Tibial nerve (tissue), 4 donors: ENCODE measurements at regions not wholly inside any gene's neighbourhood (a gene's known extent, or its start where the extent isn't known, plus 50 kb on each side); places are given as distances from the start of the nearest gene placed in this dataset.

Experiments used
- DNase-seq, 2 donors: peaks; one replicate each; pipeline ENCODE4 v3.0.0-alpha.2; 2019; ENCODE audit warnings: low spot score in 2 of 2
- H3K27ac ChIP-seq, 4 donors: fragments of 200-600 bp; sonication (generic) in 3 of 4; one replicate each; pipeline ENCODE4 v1.5.1; 2017 to 2019; ENCODE audit warnings: mild to moderate bottlenecking in 1 of 4
- H3K27me3 ChIP-seq, 2 donors: fragments of 200-600 bp; sonication (generic) in 1 of 2; one replicate each; pipeline versions ENCODE4 v1.5.1 to v1.6.0; 2017 to 2019
- H3K36me3 ChIP-seq, 3 donors: fragments of 200-600 bp; sonication (generic); one replicate each; pipeline ENCODE4 v1.5.1; 2018 to 2019
- H3K4me1 ChIP-seq, 4 donors: fragments of 200-600 bp; sonication (generic) in 3 of 4; one replicate each; pipeline ENCODE4 v1.5.1; 2017 to 2019
- H3K4me3 ChIP-seq, 4 donors: fragments of 200-600 bp; sonication (generic) in 3 of 4; one replicate each; pipeline ENCODE4 v1.5.1; 2017 to 2019; ENCODE audit warnings: mild to moderate bottlenecking in 1 of 4, moderate library complexity in 1 of 4
- H3K9me3 ChIP-seq, 4 donors: fragments of 200-600 bp; sonication (generic) in 3 of 4; one replicate each; pipeline ENCODE4 v1.5.1; 2017 to 2019
- EP300 ChIP-seq, 2 donors: sonication (generic); formaldehyde crosslinking; IDR thresholded peaks; one replicate each; pipeline ENCODE4 v1.6.1; 2017; ENCODE audit warnings: antibody characterized with exemption in 2 of 2, mild to moderate bottlenecking in 1 of 2
- POLR2A ChIP-seq, 2 donors: fragments of 450-650 bp; IDR thresholded peaks; one replicate each; pipeline ENCODE4 v1.6.1; 2017; ENCODE audit warnings: antibody characterized with exemption in 2 of 2, mild to moderate bottlenecking in 2 of 2, moderate library complexity in 2 of 2
- WGBS, 2 donors: methylation state at CpG; one replicate each; pipeline ENCODE4 v1.1.5; 2018; 5-methylcytosine and 5-hydroxymethylcytosine counted together
- TF ChIP-seq, protein P1 (sequence below), 5 experiments: fragments of 200-600 bp in 3 of 5; fragments of 450-650 bp in 2 of 5; sonication (generic) in 3 of 5; IDR thresholded peaks; one replicate each; pipeline ENCODE4 v1.5.1; 2016 to 2019; ENCODE audit warnings: antibody characterized with exemption in 5 of 5, mild to moderate bottlenecking in 3 of 5, moderate library complexity in 2 of 5

DNA sequence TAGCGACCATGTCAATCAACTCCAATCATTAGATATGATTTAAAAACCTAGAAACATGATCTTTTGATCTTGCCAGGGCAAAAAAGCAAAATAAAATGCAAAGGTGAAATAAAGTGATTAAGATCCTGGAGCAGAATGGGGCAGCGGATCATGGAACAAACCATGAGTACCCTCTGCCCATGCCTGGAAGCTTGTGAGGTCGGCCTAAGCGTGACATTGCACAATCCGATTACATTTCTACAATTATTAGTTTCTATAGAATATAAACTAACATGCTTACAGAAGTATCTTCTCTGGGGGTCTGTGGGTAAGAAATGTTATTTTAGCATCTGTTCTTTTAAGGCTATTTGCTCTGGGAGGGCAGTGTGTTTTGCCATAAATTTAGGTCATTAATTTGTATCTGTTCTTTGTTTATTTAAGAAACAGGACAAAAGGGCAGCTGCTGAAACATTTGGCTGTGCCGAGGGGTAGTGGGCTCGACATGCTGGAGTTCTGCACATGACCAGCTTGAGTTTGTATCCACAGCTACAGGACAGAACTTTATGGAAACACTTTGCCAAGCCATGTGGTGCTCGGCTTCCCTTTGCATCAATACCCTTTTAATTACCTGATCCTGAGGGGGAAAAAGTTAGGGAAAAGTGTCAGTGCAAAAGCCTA is 55.9 kb downstream of the ZBTB18 start:
- TF ChIP-seq EP300 (IDR thresholded peaks at IDR 0.05) (no peak), POLR2A (IDR thresholded peaks at IDR 0.05) (no peak)
- TF ChIP-seq, protein P1, sequence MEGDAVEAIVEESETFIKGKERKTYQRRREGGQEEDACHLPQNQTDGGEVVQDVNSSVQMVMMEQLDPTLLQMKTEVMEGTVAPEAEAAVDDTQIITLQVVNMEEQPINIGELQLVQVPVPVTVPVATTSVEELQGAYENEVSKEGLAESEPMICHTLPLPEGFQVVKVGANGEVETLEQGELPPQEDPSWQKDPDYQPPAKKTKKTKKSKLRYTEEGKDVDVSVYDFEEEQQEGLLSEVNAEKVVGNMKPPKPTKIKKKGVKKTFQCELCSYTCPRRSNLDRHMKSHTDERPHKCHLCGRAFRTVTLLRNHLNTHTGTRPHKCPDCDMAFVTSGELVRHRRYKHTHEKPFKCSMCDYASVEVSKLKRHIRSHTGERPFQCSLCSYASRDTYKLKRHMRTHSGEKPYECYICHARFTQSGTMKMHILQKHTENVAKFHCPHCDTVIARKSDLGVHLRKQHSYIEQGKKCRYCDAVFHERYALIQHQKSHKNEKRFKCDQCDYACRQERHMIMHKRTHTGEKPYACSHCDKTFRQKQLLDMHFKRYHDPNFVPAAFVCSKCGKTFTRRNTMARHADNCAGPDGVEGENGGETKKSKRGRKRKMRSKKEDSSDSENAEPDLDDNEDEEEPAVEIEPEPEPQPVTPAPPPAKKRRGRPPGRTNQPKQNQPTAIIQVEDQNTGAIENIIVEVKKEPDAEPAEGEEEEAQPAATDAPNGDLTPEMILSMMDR (IDR thresholded peaks at IDR 0.05) = no peak
- Histone ChIP-seq H3K27me3 (peaks cover 0 to 35% of the 10 kb centered on the region in 2 donors), H3K4me1 (no peaks in the 10 kb centered on the region), H3K9me3 (no peaks in the 10 kb centered on the region), H3K4me3 (no peak overlapping the region), H3K36me3 (no peaks in the 10 kb centered on the region), H3K27ac (no peak overlapping the region)
- 65 to 69% methylated on average over 8 of the region's 8 CpGs for WGBS, 2 donors
- DNase-seq = no peak

DNA sequence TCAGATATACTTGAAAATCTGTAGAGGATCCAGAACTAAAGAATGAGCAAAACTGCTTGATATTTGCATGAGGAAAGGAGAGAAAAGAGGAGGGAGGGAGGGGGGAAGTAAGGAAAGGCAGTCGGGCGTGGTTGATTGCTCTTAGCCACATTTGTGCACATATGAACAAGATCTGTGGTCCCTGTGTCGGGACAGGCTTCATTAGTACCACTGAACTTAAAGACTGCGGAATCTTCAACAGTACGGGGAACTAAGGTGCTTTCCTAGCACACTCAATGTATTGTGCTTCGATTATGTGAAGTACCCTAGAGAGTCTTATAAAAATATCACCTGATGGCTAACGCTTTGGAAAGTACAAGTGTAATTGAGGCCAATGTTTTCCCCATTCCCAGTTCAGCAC is 59.9 kb downstream of the ZBTB18 start:
- WGBS, 2 donors = 83 to 85% methylated on average over 7 of the region's 7 CpGs
- TF ChIP-seq EP300 (IDR thresholded peaks at IDR 0.05) (no peak), POLR2A (IDR thresholded peaks at IDR 0.05) (no peak)
- TF ChIP-seq, protein P1 (IDR thresholded peaks at IDR 0.05) = no peak

DNA sequence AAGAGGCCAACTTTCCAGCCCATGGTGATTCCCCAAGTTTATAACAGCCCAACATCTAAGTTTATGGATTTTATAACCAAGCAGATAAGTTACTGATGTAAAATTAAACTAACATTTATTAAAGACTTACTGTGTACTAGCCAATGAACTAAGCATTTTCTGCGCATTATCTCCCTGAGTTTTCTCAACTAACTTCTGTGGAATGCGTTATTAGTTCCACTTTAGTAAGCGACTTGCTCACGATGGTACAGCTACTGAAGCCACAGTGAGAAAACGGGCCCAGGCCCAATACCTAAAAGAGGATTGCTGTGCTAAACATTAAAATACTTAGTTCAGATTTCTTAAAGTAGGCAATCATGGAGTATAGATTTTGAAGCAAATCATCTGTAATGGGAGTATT is 61.0 kb downstream of the ZBTB18 start:
- Histone ChIP-seq H3K27me3 (peaks cover 0 to 13% of the 10 kb centered on the region in 2 donors), H3K9me3 (peaks cover 0 to 4% (median 0%) of the 10 kb centered on the region in 4 donors), H3K4me1 (no peaks in the 10 kb centered on the region), H3K27ac (no peak overlapping the region), H3K36me3 (no peaks in the 10 kb centered on the region), H3K4me3 (no peak overlapping the region)
- 95 to 98% methylated on average over 5 of the region's 5 CpGs for WGBS, 2 donors
- no peak for DNase-seq
- TF ChIP-seq EP300 (IDR thresholded peaks at IDR 0.05) (no peak), POLR2A (IDR thresholded peaks at IDR 0.05) (no peak)
- TF ChIP-seq, protein P1 (IDR thresholded peaks at IDR 0.05) = no peak

More for the DNA sequence above, 59.9 kb downstream of the ZBTB18 start:
- no peak overlapping the region for H3K4me3 ChIP-seq
- no peaks in the 10 kb centered on the region for H3K36me3 ChIP-seq
- DNase-seq = no peak
- H3K4me1 ChIP-seq = no peaks in the 10 kb centered on the region
- no peak overlapping the region for H3K27ac ChIP-seq
- peaks cover 0 to 13% of the 10 kb centered on the region in 2 donors for H3K27me3 ChIP-seq
- no peaks in the 10 kb centered on the region for H3K9me3 ChIP-seq

DNA sequence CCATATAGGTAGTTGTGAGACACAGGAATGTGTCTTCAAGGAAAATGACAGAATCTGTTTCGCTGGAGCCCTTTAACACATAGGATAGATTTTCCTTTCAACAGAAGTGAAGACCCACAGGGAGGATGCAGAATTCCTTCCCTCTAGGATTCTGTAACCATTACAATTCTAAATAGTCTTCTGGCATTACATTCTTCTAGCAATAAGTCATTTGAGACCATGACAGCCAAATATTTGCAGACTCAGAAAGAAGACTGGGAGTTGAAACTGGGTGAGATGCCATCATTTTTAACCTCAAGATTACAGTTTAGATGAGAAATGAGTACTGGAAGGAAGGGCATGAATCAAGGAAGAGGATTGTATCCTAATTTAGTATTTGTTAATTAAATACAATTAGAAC is 61.6 kb downstream of the ZBTB18 start:
- H3K4me1 ChIP-seq = no peaks in the 10 kb centered on the region
- H3K27ac ChIP-seq = no peak overlapping the region
- no peak for DNase-seq
- TF ChIP-seq POLR2A (IDR thresholded peaks at IDR 0.05) (no peak), EP300 (IDR thresholded peaks at IDR 0.05) (no peak)
- TF ChIP-seq, protein P1 (IDR thresholded peaks at IDR 0.05) = no peak
- H3K27me3 ChIP-seq = peaks cover 0 to 16% of the 10 kb centered on the region in 2 donors
- H3K9me3 ChIP-seq = peaks cover 0 to 5% (median 0%) of the 10 kb centered on the region in 4 donors
- WGBS, 2 donors = 90% methylated on average over 1 of the region's 1 CpG
- H3K36me3 ChIP-seq = no peaks in the 10 kb centered on the region
- H3K4me3 ChIP-seq = no peak overlapping the region

DNA sequence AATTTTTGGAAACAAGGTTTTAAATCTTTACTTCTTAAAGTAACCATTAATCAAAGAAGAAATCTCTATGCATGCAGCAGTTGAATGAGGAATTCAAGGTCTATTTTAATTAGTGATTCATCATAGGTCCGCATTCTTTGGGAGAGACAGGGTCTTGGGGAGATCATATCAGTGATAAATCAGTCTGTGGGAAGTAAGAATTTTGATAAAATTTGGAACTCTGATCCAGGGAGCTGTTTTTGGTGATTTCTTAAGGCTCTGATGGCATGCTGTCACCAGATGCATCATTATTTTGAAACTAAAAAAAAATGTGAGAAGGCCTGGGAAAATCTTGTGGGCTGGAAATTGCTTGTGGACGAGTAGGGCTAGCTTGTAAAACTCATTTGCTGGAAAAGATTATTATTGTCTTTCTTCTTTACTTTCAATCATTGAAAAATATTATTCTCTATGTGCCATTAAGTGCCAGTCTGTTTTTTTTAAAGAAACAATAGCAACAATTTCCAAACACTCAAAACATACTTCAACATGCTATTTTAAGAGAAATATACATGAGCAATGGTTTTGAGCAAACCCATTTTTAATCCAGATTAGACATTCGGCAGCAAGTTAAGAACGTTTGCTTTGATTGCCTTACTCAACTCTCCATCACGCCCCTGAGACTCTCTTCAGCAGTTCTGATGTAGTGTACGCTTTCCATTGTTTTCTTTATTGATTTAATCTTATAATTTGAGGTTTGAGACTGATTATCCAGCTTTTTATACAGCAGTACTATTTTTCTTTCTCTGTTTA is 62.6 kb downstream of the ZBTB18 start:
- Histone ChIP-seq H3K27ac (no peak overlapping the region), H3K36me3 (no peaks in the 10 kb centered on the region), H3K4me1 (no peaks in the 10 kb centered on the region), H3K9me3 (peaks cover 0 to 5% (median 0%) of the 10 kb centered on the region in 4 donors), H3K4me3 (no peak overlapping the region), H3K27me3 (peaks cover 0 to 24% of the 10 kb centered on the region in 2 donors)
- DNase-seq = no peak
- 75 to 78% methylated on average over 6 of the region's 6 CpGs for WGBS, 2 donors
- TF ChIP-seq EP300 (IDR thresholded peaks at IDR 0.05) (no peak), POLR2A (IDR thresholded peaks at IDR 0.05) (no peak)
- TF ChIP-seq, protein P1 (IDR thresholded peaks at IDR 0.05) = no peak
